ENCODE measurements at regions not wholly inside any gene's neighbourhood (a gene's known extent, or its start where the extent isn't known, plus 50 kb on each side); places are given as distances from the start of the nearest gene placed in this dataset.

DNA sequence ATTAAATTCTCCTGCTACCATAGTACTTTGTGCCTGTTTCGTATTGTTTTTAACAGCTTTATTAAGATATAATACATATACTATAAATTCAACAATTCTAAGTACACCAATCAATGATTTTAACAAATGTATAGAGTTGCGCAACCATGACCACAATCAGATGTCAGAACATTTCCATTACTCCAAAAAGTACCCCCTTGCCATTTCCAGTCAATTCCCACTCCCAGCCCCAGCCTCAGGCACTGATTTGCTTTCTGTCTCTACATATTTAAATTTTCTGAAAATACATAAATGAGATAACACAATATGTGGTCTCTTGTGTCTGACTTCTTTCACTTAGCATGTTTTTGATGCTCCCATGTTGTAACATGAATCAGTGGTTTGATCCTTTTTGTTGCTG is 193.9 kb downstream of the FIGN start:
- no peak for DNase-seq (ENCODE audit: low read depth in 2 of 2)

- DNase-seq (ENCODE audit: low read depth in 2 of 2) = no peak
Observed at GRCh38 chr2:163541495-163541894, 194.3 kb downstream of the FIGN start.

- DNase-seq (ENCODE audit: low read depth in 2 of 2) = no peak
Observed at GRCh38 chr2:163528640-163529217, 207.1 kb downstream of the FIGN start.

DNA sequence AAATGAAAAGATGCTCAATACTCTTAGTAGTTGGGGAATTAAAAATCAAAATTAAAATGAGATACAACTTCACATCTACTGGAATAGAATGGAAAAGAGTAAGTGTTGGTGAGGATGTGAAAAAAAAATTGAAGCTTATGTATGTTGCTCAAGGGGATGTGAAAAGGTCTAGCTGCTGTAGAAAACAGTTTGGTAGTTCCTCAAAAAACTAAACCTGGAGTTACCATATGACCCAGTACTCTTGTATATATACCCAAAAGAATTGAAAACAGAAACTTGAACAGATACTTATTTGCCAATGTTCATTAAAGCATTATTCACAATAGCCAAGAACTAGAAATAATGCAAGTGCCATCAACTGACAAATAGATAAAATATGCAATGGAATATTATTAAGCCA is 208.4 kb downstream of the FIGN start:
- DNase-seq (ENCODE audit: low read depth in 2 of 2) = no peak

DNA sequence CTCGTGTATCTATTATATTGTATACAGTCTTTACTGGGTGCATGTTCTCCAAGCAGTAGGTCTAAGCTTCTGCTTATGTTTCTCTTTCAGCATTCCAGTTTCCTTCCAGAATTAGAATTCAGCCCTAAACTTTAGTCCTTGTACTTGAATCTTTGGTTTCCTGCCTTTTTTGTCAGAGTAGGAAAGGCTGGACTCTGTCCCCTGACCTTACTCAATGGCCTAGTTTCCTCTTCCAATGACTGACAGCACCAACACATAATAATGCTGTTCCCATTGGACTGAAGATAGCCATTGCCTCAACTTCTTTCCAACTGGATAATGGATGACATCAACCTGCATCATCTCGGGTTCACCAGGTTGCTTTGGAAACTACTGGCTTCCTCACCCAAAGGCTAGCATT is 217.0 kb downstream of the FIGN start:
- DNase-seq (ENCODE audit: low read depth in 2 of 2) = no peak

DNA sequence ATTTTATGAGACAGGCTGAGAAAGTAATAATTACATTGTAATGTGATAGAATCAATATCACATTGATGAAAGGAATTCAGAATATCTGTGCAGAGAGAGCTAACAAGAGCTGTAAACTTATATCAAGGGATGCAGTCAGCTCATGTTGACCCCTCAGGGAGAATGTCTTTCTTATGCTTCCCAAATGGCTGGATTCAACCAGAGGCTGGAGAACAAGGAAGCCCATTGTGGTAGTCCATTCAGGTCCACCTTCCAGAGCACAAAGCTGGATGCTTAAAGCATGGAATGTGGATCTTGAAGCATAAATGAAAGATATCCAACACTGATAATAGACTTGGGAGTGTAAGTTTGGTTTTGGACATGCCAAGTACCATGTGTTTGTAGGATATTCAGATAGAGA is 220.0 kb downstream of the FIGN start:
- no peak for DNase-seq (ENCODE audit: low read depth in 2 of 2)

- DNase-seq (ENCODE audit: low read depth in 2 of 2) = no peak
Observed at GRCh38 chr2:163505281-163505680, 230.5 kb downstream of the FIGN start.

- DNase-seq (ENCODE audit: low read depth in 2 of 2) = no peak
Observed at GRCh38 chr2:163493359-163494298, 242.2 kb downstream of the FIGN start.

GRCh38 chr2:163491850-163492249 is 244.0 kb downstream of the FIGN start:
- no peak for DNase-seq (ENCODE audit: low read depth in 2 of 2)

DNA sequence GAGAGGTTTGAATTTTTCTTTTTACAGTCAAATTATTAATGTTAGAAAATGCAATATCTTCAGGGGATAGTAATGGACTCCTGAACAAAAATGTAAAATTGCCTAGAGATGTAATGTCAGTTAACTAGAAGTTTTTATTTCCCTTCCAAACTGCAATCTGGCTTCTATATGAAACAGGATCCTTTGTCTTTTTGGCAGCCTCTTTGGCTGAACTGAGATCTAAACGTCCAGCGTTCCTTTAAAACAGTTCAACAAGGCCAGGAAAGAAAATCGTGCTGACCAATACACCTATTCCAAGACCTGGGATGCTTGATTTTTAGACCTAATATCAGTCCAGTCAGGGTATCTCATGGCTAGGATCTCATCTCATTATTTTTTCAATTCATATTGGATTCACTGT is 245.5 kb downstream of the FIGN start:
- DNase-seq (ENCODE audit: low read depth in 2 of 2) = no peak

- DNase-seq (ENCODE audit: low read depth in 2 of 2) = no peak
Observed at GRCh38 chr2:163481515-163481914, 254.3 kb downstream of the FIGN start.

DNA sequence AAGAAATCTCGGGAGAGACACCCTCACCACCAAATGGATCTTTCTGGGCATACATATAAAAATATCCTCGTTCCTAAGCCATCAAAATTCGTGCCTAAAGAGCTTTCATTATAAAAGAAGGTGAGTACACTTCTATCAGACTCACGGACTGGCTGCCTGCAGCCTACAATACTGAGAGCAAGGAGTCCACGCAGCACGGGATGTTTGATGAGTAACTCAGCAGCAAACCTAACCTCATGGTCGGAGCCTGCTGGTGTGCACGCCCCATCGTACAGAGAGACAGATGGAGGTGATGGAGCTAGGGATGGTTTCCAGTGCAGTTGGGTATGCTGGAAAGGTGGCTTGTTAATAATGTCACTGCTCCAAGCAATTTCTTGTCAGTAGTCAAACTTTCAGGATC is 256.2 kb downstream of the FIGN start:
- no peak for DNase-seq (ENCODE audit: low read depth in 2 of 2)

DNA sequence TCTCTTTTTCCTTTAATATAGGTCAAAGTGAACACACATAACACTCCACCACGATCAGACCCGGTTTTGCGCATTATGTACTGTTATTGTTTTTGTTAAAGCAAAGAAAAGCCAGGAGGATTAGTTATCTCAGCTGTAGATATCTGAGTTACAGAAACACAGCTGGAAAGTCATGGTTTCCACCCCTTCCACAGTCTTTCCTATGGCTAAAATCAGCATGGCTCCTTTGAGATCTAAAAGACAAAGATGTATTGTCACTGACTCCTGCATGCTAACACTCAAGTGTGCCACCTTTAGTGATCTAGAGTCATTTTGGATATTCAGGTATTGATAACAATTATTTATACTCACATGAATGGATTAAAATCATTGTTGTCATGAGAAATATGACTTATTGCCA is 260.0 kb downstream of the FIGN start:
- no peak for DNase-seq (ENCODE audit: low read depth in 2 of 2)

GRCh38 chr2:163474889-163475288 is 260.9 kb downstream of the FIGN start:
- DNase-seq (ENCODE audit: low read depth in 2 of 2) = no peak

- no peak for DNase-seq (ENCODE audit: low read depth in 2 of 2)
Observed at GRCh38 chr2:163474319-163474744, 261.5 kb downstream of the FIGN start.

- DNase-seq (ENCODE audit: low read depth in 2 of 2) = peak; percentile 2 to 8
Observed at GRCh38 chr2:163471947-163472346, 263.9 kb downstream of the FIGN start.

GRCh38 chr2:163469561-163469962 is 266.2 kb downstream of the FIGN start:
- peak in 1 of 2 experiments; percentile 0 for DNase-seq (ENCODE audit: low read depth in 2 of 2)

GRCh38 chr2:163467251-163467630 is 268.6 kb downstream of the FIGN start:
- no peak for DNase-seq (ENCODE audit: low read depth in 2 of 2)

- peak; percentile 1 to 7 for DNase-seq (ENCODE audit: low read depth in 2 of 2)
Observed at GRCh38 chr2:163466331-163467250, 269.2 kb downstream of the FIGN start.

- DNase-seq (ENCODE audit: low read depth in 2 of 2) = no peak
Observed at GRCh38 chr2:163465440-163465839, 270.4 kb downstream of the FIGN start.

DNA sequence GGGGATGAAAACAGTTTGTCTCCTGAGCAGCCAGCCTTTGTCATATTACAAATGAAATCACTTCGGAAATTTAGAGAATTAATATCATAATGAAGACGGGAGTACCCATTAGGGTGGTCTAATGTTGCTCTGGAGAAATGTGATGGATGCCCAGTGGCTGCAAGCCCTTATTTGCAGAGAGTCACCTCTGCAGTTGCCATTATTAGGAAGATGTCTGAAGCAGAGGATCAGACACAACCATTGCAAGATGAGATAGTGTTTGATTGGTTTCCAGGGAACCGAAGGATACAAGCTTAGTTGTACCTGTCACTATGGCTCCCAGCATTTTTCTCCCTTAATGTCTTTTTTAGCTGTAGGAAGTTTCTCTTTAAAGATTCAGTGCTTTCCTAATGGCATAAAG is 272.4 kb downstream of the FIGN start:
- DNase-seq (ENCODE audit: low read depth in 2 of 2) = no peak

GRCh38 chr2:163462993-163463392 is 272.8 kb downstream of the FIGN start:
- no peak for DNase-seq (ENCODE audit: low read depth in 2 of 2)
